ENCODE measurements at regions not wholly inside any gene's neighbourhood (a gene's known extent, or its start where the extent isn't known, plus 50 kb on each side); places are given as distances from the start of the nearest gene placed in this dataset.
"Not testable (repeated sequence)": the region's sequence is repeated elsewhere in the genome, so short reads cannot be mapped to it uniquely, and the experiment has no call there.

- not testable (repeated sequence) for DNase-seq (ENCODE audit: low read depth)
These were observed 68.7 kb downstream of the PRKAB2 start for GRCh38 chr1:147103416-147104155.

GRCh38 chr1:147099192-147099591, 73.1 kb downstream of the PRKAB2 start:
- DNase-seq (ENCODE audit: low read depth), result no peak

GRCh38 chr1:147098338-147098973, 73.8 kb downstream of the PRKAB2 start:
- not testable (repeated sequence) for DNase-seq (ENCODE audit: low read depth)

DNA sequence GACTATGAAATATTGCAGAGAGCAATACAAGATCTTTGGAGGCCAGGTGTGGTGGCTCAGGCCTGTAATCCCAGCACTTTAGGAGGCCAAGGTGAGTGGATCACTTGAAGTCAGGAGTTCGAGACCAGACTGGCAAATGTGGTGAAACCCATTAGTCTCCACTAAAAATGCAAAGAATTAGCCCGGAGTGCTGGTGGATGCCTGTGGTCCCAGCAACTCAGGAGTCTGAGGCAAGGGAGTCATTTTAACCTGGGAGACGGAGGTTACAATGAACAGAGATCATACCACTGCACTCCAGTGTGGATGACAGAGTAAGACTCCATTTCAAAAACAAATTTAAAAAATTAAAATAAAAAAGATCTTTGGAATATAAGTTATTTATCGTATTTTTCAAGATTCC, 76.6 kb downstream of the PRKAB2 start:
- DNase-seq (ENCODE audit: low read depth), result no peak

DNA sequence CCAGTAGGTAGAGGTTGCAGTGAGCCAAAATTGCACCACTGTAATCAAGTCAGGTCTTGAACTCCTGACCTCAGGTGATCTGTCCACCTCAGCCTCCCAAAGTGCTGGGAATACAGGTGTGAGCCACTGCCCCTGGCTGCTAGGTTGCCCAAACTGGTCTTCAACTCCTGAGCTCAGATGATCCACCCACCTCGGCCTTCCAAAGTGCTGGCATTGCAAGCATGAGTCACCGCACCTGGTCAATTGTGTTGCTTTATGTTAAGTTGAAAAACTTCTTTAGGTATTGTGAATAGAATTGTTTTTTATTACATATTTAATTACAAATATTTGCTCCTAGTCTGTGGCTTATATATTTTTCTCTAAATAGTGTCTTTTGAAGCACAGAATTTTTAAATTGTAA, 80.5 kb downstream of the PRKAB2 start:
- DNase-seq (ENCODE audit: low read depth), result no peak

- no peak for DNase-seq (ENCODE audit: low read depth)
These were observed 82.8 kb downstream of the PRKAB2 start for GRCh38 chr1:147089457-147089856.

GRCh38 chr1:147086129-147086528, 86.1 kb downstream of the PRKAB2 start:
- no peak for DNase-seq (ENCODE audit: low read depth)

DNA sequence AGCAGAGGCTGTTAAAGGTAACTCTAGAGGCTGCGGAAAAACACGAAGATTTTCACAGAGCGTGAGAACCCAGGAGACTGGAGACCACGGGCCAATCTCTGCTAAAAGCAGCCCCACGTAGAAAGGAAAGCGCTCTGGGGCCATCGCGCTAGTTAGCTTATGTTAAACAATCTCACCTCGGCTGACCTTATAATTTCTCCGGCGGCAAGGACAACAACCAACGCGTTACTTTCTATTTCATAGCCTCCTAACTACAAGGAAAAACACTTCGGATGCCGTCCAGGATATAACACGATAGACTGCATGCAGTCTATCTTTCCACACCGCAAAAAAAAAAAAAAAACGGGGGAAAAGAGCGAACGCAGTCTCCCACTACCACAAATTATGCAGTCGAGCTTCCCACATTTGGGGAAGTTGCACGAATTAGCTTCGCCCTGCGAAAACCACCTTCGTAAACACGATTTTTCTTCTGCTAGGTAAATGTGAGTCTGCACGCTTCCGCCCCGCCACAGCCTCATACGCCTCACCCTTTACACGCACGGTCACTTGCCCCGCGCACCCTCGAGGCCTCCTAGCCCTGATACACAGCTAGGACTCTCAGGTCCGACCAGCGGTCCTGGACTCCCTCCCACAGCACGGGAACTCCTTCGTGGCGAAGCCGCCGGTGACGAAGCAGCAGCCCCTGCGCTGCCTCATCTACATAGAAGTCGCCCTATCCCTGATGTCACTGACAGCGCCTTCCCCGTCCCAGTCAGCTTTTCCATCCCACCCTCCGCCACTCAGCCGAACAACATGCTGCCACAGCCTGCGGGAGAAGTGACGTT, 87.8 kb downstream of the PRKAB2 start:
- DNase-seq (ENCODE audit: low read depth), result peak; percentile 72

GRCh38 chr1:147083919-147084272, 88.4 kb downstream of the PRKAB2 start:
- no peak for DNase-seq (ENCODE audit: low read depth)

GRCh38 chr1:147080671-147081394, 91.4 kb downstream of the PRKAB2 start:
- DNase-seq (ENCODE audit: low read depth), result no peak

GRCh38 chr1:147080006-147080661, 92.1 kb downstream of the PRKAB2 start:
- DNase-seq (ENCODE audit: low read depth), result no peak

GRCh38 chr1:147079400-147080005, 92.8 kb downstream of the PRKAB2 start:
- DNase-seq (ENCODE audit: low read depth), result no peak

- no peak for DNase-seq (ENCODE audit: low read depth)
These were observed 93.5 kb downstream of the PRKAB2 start for GRCh38 chr1:147078606-147079399.

GRCh38 chr1:147077936-147078605, 94.2 kb downstream of the PRKAB2 start:
- no peak for DNase-seq (ENCODE audit: low read depth)

- DNase-seq (ENCODE audit: low read depth), result no peak
These were observed 94.7 kb downstream of the PRKAB2 start for GRCh38 chr1:147077523-147077922.

DNA sequence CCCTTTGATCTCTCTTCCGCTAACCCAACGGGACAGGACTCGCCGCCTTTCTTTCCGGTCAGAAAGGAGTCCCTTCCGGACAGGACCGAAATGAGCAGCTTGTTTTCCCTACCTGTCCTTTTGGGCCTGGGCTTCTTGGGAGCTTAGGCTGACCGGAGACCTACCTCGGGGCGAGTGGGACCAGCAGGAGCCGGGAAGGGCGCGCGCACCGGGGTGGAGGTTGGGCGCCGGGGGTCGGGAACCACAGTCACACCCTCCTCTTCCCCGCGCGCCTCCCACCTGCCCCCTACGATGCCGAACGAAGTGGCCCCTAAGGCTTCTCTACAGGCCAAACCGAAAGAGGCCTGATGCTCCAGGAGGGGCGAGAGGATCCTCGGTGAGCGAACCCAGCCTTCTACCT, 95.2 kb downstream of the PRKAB2 start:
- DNase-seq (ENCODE audit: low read depth), result no peak

DNA sequence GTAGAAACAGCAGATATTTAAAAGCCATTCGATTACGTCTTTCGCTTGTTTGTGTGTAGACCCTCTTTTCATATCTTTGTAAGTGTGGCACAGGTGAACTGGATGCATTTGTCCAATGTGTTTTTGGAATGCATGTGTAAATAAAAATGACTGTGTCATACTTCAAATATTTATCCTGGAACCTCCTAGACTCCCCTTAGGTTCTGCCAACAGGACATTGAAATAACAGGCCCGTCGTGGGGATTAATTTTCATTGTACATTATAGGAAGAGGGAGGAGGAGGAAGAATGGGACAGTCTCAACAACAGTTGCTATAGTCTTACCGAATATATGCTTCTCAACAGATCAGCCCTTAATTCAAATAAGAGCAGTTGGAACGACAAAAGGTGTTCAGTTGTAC, 95.8 kb downstream of the PRKAB2 start:
- DNase-seq (ENCODE audit: low read depth), result no peak

DNA sequence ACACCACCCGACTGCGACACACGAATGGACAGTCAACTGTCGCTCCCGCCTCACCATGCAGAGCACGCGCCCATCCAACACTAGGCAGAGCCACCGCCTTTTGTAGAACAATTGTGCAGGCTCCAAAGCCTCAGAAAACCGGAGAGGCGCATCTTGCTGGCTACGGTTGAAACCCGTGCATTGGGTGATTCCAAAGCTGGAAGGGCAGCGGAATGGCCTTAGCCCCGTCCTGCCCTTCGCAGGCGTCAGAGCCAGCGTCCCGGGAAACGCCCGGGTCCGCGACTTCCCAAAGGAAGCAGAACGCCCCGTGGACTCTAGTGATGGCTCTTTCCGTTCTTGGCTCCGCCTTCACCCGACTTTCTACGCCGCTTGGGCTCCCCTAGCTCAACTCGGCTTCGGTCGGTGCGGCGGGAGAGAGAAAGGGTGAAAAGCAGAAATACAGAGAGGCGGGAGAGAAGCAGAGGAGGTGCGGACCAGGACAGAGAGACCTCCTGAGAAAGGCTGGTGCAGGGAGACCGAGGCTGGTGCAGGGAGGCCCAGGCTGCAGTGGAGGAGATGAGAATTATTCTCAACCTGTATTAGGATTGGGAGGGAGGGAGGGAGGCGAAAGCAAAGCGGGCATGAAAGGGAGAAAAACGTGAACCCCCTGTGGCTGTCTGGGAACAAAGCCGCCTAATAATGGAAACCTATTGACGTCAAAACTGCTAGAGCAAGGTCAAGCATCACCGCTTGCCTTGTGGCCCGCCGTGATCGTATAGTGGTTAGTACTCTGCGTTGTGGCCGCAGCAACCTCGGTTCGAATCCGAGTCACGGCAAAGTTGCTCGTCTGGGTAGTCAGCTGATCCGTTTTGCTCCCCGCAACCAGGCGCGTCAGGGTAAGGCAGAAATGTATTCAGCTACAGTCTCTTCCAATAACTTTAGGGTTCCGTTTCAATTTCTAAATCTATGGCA, 99.5 kb downstream of the PRKAB2 start:
- DNase-seq (ENCODE audit: low read depth), result no peak

- no peak for DNase-seq (ENCODE audit: low read depth)
These were observed 101.1 kb downstream of the PRKAB2 start for GRCh38 chr1:147071142-147071541.
